ENCODE measurements at regions not wholly inside any gene's neighbourhood (a gene's known extent, or its start where the extent isn't known, plus 50 kb on each side); places are given as distances from the start of the nearest gene placed in this dataset.

GRCh38 chr6:99789767-99790166, 183.1 kb downstream of the PRDM13 start:
- BruUV-seq (replicated peaks), result no TSS peak
- H2AFZ ChIP-seq (ENCODE audit: low read length), result no peak overlapping the region
- no peak for FAIRE-seq
- no peaks in the 10 kb centered on the region for H3K4me1 ChIP-seq (ENCODE audit: insufficient read depth, low read length)
- H3K36me3 ChIP-seq (replicated peaks in 1 of 2; ENCODE audit: control insufficient read depth in 1 of 2, insufficient read depth in 2 of 2, low read length in 2 of 2), result no peaks in the 10 kb centered on the region
- in situ Hi-C loops (cut with HindIII; ENCODE audit: extremely low pct_ligation_motif_present, low pct_unique_long_range_greater_than_20kb), result no loop called here
- H3K4me2 ChIP-seq (ENCODE audit: low read depth, low read length), result no peak overlapping the region
- H3K27me3 ChIP-seq (ENCODE audit: control insufficient read depth in 1 of 2, insufficient read depth in 2 of 2, low read length in 2 of 2), result peaks cover 0 to 7% of the 10 kb centered on the region in 2 experiments; a peak in 1 of 5 replicates
- no peak for ATAC-seq
- no peaks in the 10 kb centered on the region for H3K79me2 ChIP-seq (ENCODE audit: insufficient read depth, low read length)
- H3K9ac ChIP-seq (ENCODE audit: insufficient read depth, low read depth, low read length), result no peak overlapping the region
- ChIA-PET POLR2A (no interaction called here), CTCF (ENCODE audit: low intra/inter-chr PET ratio, low total read pairs) (no interaction called here)
- WGBS (ENCODE audit: low lambda C conversion rate), result 0% methylated on average over 1 of the region's 1 CpG
- no peaks in the 10 kb centered on the region for H3K9me3 ChIP-seq (ENCODE audit: low read length)
- no peak for DNase-seq (ENCODE audit: low spot score)
- intact Hi-C loops (cut with micrococcal nuclease; ENCODE audit: unreplicated experiment), result no loop called here
- no peak overlapping the region for H3K27ac ChIP-seq (ENCODE audit: extremely low read length, insufficient read depth, low read length)
- H3K4me3 ChIP-seq (replicated peaks in 1 of 3; ENCODE audit: insufficient read depth in 1 of 3, low read depth in 2 of 3, low read length in 3 of 3), result no peak overlapping the region
- no peaks in the 10 kb centered on the region for H4K20me1 ChIP-seq (ENCODE audit: insufficient read depth, low read length)
- TF ChIP-seq SOX5 (CRISPR knock-in tag; IDR thresholded peaks at IDR 0.05; ENCODE audit: borderline replicate concordance) (no peak), HNRNPK (IDR thresholded peaks at IDR 0.05; ENCODE audit: low read depth, low read length, poor library complexity, severe bottlenecking) (no peak), ZNF556 (CRISPR knock-in tag; IDR thresholded peaks at IDR 0.05; ENCODE audit: borderline replicate concordance) (no peak), MYC (CRISPR knock-in tag; IDR thresholded peaks at IDR 0.05; ENCODE audit: borderline replicate concordance) (no peak), ZNF382 (CRISPR knock-in tag; IDR thresholded peaks at IDR 0.05; ENCODE audit: borderline replicate concordance) (no peak), ZNF143 (CRISPR knock-in tag; IDR thresholded peaks at IDR 0.05) (no peak), BORCS8-MEF2B (CRISPR knock-in tag; IDR thresholded peaks at IDR 0.05) (no peak), MAF1 (CRISPR knock-in tag; IDR thresholded peaks at IDR 0.05; ENCODE audit: borderline replicate concordance) (no peak), SP2 (CRISPR knock-in tag; IDR thresholded peaks at IDR 0.05) (no peak), ZNF318 (CRISPR knock-in tag; IDR thresholded peaks at IDR 0.05) (no peak), ZNF24 (IDR thresholded peaks at IDR 0.05) (no peak), ZNF878 (CRISPR knock-in tag; IDR thresholded peaks at IDR 0.05) (no peak), MBNL3 (CRISPR knock-in tag; conservative IDR thresholded peaks at IDR 0.05) (no peak)
- TF ChIP-seq, protein P1, sequence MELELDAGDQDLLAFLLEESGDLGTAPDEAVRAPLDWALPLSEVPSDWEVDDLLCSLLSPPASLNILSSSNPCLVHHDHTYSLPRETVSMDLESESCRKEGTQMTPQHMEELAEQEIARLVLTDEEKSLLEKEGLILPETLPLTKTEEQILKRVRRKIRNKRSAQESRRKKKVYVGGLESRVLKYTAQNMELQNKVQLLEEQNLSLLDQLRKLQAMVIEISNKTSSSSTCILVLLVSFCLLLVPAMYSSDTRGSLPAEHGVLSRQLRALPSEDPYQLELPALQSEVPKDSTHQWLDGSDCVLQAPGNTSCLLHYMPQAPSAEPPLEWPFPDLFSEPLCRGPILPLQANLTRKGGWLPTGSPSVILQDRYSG (CRISPR knock-in tag; IDR thresholded peaks at IDR 0.05), result no peak
- TF ChIP-seq, protein P2, sequence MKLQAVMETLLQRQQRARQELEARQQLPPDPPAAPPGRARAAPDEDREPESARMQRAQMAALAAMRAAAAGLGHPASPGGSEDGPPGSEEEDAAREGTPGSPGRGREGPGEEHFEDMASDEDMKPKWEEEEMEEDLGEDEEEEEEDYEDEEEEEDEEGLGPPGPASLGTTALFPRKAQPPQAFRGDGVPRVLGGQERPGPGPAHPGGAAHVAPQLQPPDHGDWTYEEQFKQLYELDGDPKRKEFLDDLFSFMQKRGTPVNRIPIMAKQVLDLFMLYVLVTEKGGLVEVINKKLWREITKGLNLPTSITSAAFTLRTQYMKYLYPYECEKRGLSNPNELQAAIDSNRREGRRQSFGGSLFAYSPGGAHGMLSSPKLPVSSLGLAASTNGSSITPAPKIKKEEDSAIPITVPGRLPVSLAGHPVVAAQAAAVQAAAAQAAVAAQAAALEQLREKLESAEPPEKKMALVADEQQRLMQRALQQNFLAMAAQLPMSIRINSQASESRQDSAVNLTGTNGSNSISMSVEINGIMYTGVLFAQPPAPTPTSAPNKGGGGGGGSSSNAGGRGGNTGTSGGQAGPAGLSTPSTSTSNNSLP (IDR thresholded peaks at IDR 0.05; ENCODE audit: low read depth, low read length), result no peak
- TF ChIP-seq, protein P3, sequence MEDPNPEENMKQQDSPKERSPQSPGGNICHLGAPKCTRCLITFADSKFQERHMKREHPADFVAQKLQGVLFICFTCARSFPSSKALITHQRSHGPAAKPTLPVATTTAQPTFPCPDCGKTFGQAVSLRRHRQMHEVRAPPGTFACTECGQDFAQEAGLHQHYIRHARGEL (CRISPR knock-in tag; IDR thresholded peaks at IDR 0.05), result no peak
